Vagina (tissue), 2 donors: ENCODE measurements at regions not wholly inside any gene's neighbourhood (a gene's known extent, or its start where the extent isn't known, plus 50 kb on each side); places are given as distances from the start of the nearest gene placed in this dataset.

Experiments used
- CTCF ChIP-seq, 3 experiments: fragments of 450-650 bp in 2 of 3; fragments of 200-600 bp in 1 of 3; sonication (generic) in 1 of 3; IDR thresholded peaks; one replicate each; pipeline ENCODE4 v1.5.1; 2017 to 2019; ENCODE audit warnings: antibody characterized with exemption in 3 of 3, mild to moderate bottlenecking in 2 of 3, moderate library complexity in 2 of 3
- POLR2A ChIP-seq, 2 donors: fragments of 450-650 bp; IDR thresholded peaks; one replicate each; pipeline ENCODE4 v1.6.1; 2017; ENCODE audit warnings: antibody characterized with exemption in 2 of 2, mild to moderate bottlenecking in 2 of 2, moderate library complexity in 2 of 2
- POLR2AphosphoS5 ChIP-seq, 2 donors: sonication (generic); formaldehyde crosslinking; IDR thresholded peaks; one replicate each; pipeline ENCODE4 v1.9.0; 2017; ENCODE audit warnings: antibody characterized with exemption in 2 of 2, mild to moderate bottlenecking in 2 of 2, low read depth in 1 of 2; ENCODE audit not compliant: insufficient read depth in 1 of 2

DNA sequence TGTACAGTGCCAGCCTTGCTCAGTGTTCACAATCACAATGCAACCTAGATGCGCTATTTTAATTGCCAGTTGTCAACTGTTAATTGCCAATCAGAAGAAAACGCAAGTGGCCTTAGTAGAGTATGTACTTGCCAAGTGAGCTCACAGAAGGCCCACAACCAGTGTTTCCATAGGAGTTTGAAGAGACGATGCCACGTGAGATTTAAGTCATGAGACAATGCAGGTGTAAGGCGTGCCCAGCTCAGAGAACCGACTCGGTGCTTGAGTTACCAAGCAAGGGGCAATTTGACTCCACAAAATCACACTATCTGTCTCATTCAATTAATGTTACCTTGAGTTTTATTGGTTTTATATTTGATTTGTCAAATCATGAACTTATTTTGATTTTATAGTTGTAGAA is 65.6 kb downstream of the TEX35 start:
- TF ChIP-seq POLR2A (IDR thresholded peaks at IDR 0.05) (no peak), CTCF (IDR thresholded peaks at IDR 0.05) (no peak), POLR2AphosphoS5 (IDR thresholded peaks at IDR 0.05; ENCODE audit: insufficient read depth in 1 of 2, low read depth in 1 of 2) (no peak)
